G401 (cell line): ENCODE measurements at regions not wholly inside any gene's neighbourhood (a gene's known extent, or its start where the extent isn't known, plus 50 kb on each side); places are given as distances from the start of the nearest gene placed in this dataset.
A peak's percentile ranks its signal among the peaks of the same experiment; 100 is the strongest.

Source experiments
- DNase-seq: peaks from one replicate; pipeline ENCODE4 v3.0.0-alpha.2; 2015; ENCODE audit warnings: low spot score
- in situ Hi-C: cut with HindIII; loops from 2 replicates; pipeline ENCODE4 v1.10.0; 2016; ENCODE audit warnings: low sequenced_read_pairs, mixed read lengths

GRCh38 chr1:224503161-224504118, 68.8 kb upstream of the WDR26 start:
- peak; percentile 69 for DNase-seq
- in situ Hi-C loops, result loop anchor here (25.0 kb wide), 1 partner anchor 109 kb away; the partner anchor contains the start of gene CNIH3

- DNase-seq, result no peak
- in situ Hi-C loops, result loop anchor here (25.0 kb wide), 1 partner anchor 108 kb away; the partner anchor contains the start of gene CNIH3
These were observed 69.9 kb upstream of the WDR26 start for GRCh38 chr1:224504297-224505041.

GRCh38 chr1:224505454-224506093, 71.0 kb upstream of the WDR26 start:
- in situ Hi-C loops, result loop anchor here (25.0 kb wide), 1 partner anchor 107 kb away; the partner anchor contains the start of gene CNIH3

GRCh38 chr1:224506141-224506814, 71.7 kb upstream of the WDR26 start:
- in situ Hi-C loops, result loop anchor here (25.0 kb wide), 1 partner anchor 106 kb away; the partner anchor contains the start of gene CNIH3
- no peak for DNase-seq

More at GRCh38 chr1:224505454-224506093, 71.0 kb upstream of the WDR26 start:
- no peak for DNase-seq

- no peak for DNase-seq
- in situ Hi-C loops, result loop anchor here (25.0 kb wide), 1 partner anchor 104 kb away; the partner anchor contains the start of gene CNIH3
These were observed 73.3 kb upstream of the WDR26 start for GRCh38 chr1:224507771-224508523.

- in situ Hi-C loops, result loop anchor here (25.0 kb wide), 1 partner anchor 102 kb away; the partner anchor contains the start of gene CNIH3
- no peak for DNase-seq
These were observed 75.3 kb upstream of the WDR26 start for GRCh38 chr1:224509907-224510306.

GRCh38 chr1:224510880-224511645, 76.5 kb upstream of the WDR26 start:
- in situ Hi-C loops, result loop anchor here (25.0 kb wide), 1 partner anchor 101 kb away; the partner anchor contains the start of gene CNIH3
- DNase-seq, result no peak

- in situ Hi-C loops, result loop anchor here (25.0 kb wide), 1 partner anchor 100 kb away; the partner anchor contains the start of gene CNIH3
- no peak for DNase-seq
These were observed 78.1 kb upstream of the WDR26 start for GRCh38 chr1:224512600-224513151.

- no peak for DNase-seq
- in situ Hi-C loops, result loop anchor here (25.0 kb wide), 1 partner anchor 99 kb away; the partner anchor contains the start of gene CNIH3
These were observed 78.8 kb upstream of the WDR26 start for GRCh38 chr1:224513383-224513782.

- DNase-seq, result peak; percentile 82
These were observed 79.2 kb upstream of the WDR26 start for GRCh38 chr1:224513787-224514209.

GRCh38 chr1:224517171-224517570, 82.6 kb upstream of the WDR26 start:
- in situ Hi-C loops, result loop anchor here (25.0 kb wide), 1 partner anchor 95 kb away; the partner anchor contains the start of gene CNIH3
- DNase-seq, result no peak

More at GRCh38 chr1:224513787-224514209, 79.2 kb upstream of the WDR26 start:
- in situ Hi-C loops, result loop anchor here (25.0 kb wide), 1 partner anchor 99 kb away; the partner anchor contains the start of gene CNIH3

GRCh38 chr1:224518528-224518927, 83.9 kb upstream of the WDR26 start:
- in situ Hi-C loops, result loop anchor here (25.0 kb wide), 1 partner anchor 94 kb away; the partner anchor contains the start of gene CNIH3
- DNase-seq, result no peak

GRCh38 chr1:224519874-224520273, 85.3 kb upstream of the WDR26 start:
- in situ Hi-C loops, result loop anchor here (25.0 kb wide), 1 partner anchor 92 kb away; the partner anchor contains the start of gene CNIH3

GRCh38 chr1:224520808-224521207, 86.2 kb upstream of the WDR26 start:
- in situ Hi-C loops, result loop anchor here (25.0 kb wide), 1 partner anchor 91 kb away; the partner anchor contains the start of gene CNIH3
- DNase-seq, result no peak

More at GRCh38 chr1:224519874-224520273, 85.3 kb upstream of the WDR26 start:
- DNase-seq, result no peak

- in situ Hi-C loops, result loop anchor here (25.0 kb wide), 1 partner anchor 90 kb away; the partner anchor contains the start of gene CNIH3
- DNase-seq, result no peak
These were observed 87.5 kb upstream of the WDR26 start for GRCh38 chr1:224521904-224522734.
